Kidney epithelial cell (primary cell): ENCODE measurements at regions not wholly inside any gene's neighbourhood (a gene's known extent, or its start where the extent isn't known, plus 50 kb on each side); places are given as distances from the start of the nearest gene placed in this dataset.
"Not testable (repeated sequence)": the region's sequence is repeated elsewhere in the genome, so short reads cannot be mapped to it uniquely, and the experiment has no call there.

ENCODE experiments used
- DNase-seq: peaks from one replicate; pipeline ENCODE4 v3.0.0-alpha.2; 2010; ENCODE audit warnings: low read depth
- H3K27me3 ChIP-seq: 2 replicates; pipeline ENCODE4 v1.6.0; 2011; ENCODE audit warnings: low read length; ENCODE audit not compliant: control insufficient read depth, insufficient read depth
- H3K36me3 ChIP-seq: 2 replicates; pipeline ENCODE4 v1.5.1; 2011; ENCODE audit warnings: low read length; ENCODE audit not compliant: control insufficient read depth, insufficient read depth
- H3K4me3 ChIP-seq: 2 replicates; pipeline ENCODE4 v1.5.1; 2011; ENCODE audit warnings: low read depth, mild to moderate bottlenecking, control low read depth, low read length
- TF ChIP-seq, protein P1 (sequence below): IDR thresholded peaks from 2 replicates; pipeline ENCODE4 v1.5.1; 2011; ENCODE audit warnings: mild to moderate bottlenecking, moderate library complexity, low read length, control low read depth, inconsistent platforms; ENCODE audit not compliant: insufficient read depth, poor library complexity, severe bottlenecking

DNA sequence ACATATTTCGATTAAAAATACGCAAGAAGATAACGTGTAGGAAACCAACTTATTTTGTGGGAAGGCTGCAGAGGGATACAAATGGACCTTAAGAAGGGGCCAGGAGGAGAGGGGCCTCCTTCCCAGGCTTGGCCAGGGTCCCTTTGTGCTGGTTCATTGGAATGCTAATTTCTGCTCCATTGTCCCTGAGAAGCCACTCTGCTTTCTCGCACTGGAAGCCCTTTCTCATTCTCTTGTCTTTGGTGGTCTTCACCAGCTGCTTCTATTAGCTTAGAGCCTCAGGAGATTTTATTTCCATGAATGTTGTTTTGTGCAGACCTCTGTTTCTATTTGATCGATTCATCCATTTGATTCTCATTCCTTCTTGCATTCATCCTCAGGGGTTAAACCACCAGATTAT is 325.4 kb downstream of the TMEM38B start:
- no peaks in the 10 kb centered on the region for H3K36me3 ChIP-seq
- no peak overlapping the region for H3K4me3 ChIP-seq
- H3K27me3 ChIP-seq, result no peaks in the 10 kb centered on the region
- DNase-seq, result no peak
- TF ChIP-seq, protein P1, sequence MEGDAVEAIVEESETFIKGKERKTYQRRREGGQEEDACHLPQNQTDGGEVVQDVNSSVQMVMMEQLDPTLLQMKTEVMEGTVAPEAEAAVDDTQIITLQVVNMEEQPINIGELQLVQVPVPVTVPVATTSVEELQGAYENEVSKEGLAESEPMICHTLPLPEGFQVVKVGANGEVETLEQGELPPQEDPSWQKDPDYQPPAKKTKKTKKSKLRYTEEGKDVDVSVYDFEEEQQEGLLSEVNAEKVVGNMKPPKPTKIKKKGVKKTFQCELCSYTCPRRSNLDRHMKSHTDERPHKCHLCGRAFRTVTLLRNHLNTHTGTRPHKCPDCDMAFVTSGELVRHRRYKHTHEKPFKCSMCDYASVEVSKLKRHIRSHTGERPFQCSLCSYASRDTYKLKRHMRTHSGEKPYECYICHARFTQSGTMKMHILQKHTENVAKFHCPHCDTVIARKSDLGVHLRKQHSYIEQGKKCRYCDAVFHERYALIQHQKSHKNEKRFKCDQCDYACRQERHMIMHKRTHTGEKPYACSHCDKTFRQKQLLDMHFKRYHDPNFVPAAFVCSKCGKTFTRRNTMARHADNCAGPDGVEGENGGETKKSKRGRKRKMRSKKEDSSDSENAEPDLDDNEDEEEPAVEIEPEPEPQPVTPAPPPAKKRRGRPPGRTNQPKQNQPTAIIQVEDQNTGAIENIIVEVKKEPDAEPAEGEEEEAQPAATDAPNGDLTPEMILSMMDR, result no peak

DNA sequence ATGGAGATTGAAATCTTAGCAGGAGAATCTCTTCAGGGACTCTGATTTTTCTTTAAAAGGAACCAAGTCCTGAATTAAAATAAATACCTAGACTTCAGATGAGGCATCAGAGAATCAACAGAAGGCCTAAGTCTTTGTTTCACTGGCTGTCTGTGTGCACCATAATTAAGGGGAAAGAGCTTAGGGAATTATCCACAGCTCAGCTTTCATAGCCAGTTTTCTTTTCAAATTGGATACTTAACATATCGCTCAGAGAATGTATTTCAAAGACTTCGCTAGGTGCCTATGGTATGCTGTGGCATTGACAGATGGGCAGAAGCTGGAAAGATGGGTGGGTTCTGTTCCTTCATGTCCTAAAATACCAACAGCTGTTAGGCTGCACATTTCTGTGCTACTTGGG is 325.8 kb downstream of the TMEM38B start:
- DNase-seq, result no peak
- Histone ChIP-seq H3K36me3 (no peaks in the 10 kb centered on the region), H3K27me3 (no peaks in the 10 kb centered on the region), H3K4me3 (no peak overlapping the region)
- TF ChIP-seq, protein P1, result no peak

DNA sequence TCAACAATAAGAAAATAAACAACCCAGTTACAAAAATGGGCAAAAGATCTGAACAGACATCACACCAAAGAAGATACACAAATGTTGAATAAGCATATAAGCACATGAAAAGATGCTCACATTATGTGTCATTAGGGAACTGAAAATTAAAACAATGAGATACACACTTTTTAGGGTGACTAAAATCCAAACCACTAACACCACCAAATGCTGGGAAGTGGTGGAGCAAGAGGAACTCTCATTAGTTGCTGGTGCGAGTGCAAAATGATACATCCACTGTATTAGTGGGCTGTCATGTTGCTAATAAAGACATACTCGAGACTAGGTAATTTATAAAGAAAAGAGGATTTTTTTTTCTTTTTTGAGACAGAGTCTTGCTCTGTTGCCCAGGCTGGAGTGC is 329.1 kb downstream of the TMEM38B start:
- H3K36me3 ChIP-seq, result no peaks in the 10 kb centered on the region
- H3K27me3 ChIP-seq, result no peaks in the 10 kb centered on the region
- no peak for DNase-seq
- TF ChIP-seq, protein P1, result no peak
- H3K4me3 ChIP-seq, result no peak overlapping the region

DNA sequence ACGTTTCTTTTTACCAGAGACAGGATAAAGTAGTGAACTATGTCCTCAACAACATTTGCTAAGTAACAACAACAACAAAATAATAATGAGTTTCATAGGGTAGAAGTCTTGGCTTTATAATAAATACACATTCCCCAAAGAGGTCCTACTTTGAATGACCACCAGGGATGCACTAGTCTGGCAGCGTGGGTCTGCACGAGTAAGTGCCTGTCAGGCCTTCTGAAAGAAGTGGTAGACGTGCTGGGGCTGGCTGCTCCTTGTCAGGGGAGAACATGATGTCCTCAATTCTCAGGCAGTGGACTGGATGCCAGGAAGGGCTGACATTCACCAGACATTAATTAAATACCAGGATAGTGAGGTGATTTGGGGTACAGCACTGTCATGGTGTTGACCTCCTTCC is 331.1 kb downstream of the TMEM38B start:
- Histone ChIP-seq H3K36me3 (no peaks in the 10 kb centered on the region), H3K27me3 (no peaks in the 10 kb centered on the region), H3K4me3 (no peak overlapping the region)
- TF ChIP-seq, protein P1, result no peak
- no peak for DNase-seq

DNA sequence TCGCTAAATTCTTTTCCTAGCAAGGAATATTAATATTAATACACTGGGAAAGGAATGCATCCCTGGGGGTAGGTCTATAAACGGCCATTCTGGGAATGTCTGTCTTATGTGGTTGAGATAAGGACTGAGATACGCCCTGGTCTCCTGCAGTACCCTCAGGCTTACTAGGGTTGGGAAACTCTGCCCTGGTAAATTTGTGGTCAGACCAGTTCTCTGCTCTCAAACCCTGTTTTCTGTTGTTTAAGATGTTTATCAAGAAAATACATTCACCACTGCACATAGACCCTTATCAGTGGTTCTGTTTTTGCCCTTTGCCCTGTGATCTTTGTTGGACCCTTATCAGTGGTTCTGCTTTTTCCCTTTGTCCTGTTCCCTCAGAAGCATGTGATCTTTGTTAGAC is 335.8 kb downstream of the TMEM38B start:
- not testable (repeated sequence) for H3K27me3 ChIP-seq, H3K4me3 ChIP-seq, H3K36me3 ChIP-seq, DNase-seq

DNA sequence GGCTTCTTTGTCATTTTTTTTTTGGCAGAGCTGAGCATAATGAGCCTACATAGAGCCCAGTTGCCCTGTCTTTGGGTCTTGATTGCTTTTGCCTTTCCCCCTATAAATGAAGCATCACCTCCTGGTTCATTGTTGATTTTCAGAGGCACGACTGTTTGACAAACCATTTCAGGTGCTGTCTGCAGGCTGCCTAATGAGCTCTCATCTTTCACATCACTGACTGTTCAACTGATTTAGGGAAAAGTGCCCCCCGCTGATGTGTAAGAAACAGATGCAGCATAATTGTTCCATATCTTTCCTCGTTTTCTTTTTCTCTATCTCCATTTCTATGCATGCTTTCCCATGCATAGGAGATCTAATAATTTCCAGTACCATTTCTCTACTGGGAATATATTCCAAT is 338.6 kb downstream of the TMEM38B start:
- Histone ChIP-seq H3K27me3 (no peaks in the 10 kb centered on the region), H3K4me3 (no peak overlapping the region), H3K36me3 (no peaks in the 10 kb centered on the region)
- TF ChIP-seq, protein P1, result no peak
- no peak for DNase-seq

DNA sequence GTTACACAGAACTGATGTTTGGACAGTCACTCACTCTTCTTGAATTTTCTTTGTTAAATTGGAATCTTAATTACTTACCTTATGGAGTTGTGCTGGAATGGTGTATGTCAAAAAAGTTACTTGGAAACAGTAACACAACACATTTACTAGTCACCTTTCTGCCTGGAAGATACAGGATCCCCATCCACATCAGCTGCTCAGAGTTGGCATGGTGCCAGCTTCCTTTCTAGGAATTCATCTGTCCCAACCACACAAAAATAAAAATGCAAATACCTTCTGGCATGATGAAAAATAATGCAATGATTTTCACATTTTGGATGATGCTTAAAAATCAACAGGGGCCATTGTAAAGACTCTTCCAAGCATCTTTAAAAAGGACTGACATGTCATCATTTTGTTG is 341.5 kb downstream of the TMEM38B start:
- TF ChIP-seq, protein P1, result no peak
- H3K27me3 ChIP-seq, result no peaks in the 10 kb centered on the region
- H3K4me3 ChIP-seq, result no peak overlapping the region
- no peaks in the 10 kb centered on the region for H3K36me3 ChIP-seq
- DNase-seq, result no peak
